SK-N-MC (cell line): ENCODE measurements at regions not wholly inside any gene's neighbourhood (a gene's known extent, or its start where the extent isn't known, plus 50 kb on each side); places are given as distances from the start of the nearest gene placed in this dataset.

Source experiments
- EZH2 ChIP-seq: fragments of 200-600 bp; sonication (generic); IDR thresholded peaks from one replicate; pipeline ENCODE4 v1.6.1; 2017; ENCODE audit warnings: antibody characterized with exemption
- FOXP2 ChIP-seq: optimal IDR thresholded peaks from 2 replicates; pipeline ENCODE3; 2011; ENCODE audit warnings: mild to moderate bottlenecking, moderate library complexity; ENCODE audit not compliant: insufficient read depth; ENCODE audit errors: extremely low read length, control extremely low read depth
- POLR2AphosphoS5 ChIP-seq: IDR thresholded peaks from 2 replicates; pipeline ENCODE4 v1.6.1; 2012; ENCODE audit warnings: mild to moderate bottlenecking, low read depth, low read length, borderline replicate concordance

DNA sequence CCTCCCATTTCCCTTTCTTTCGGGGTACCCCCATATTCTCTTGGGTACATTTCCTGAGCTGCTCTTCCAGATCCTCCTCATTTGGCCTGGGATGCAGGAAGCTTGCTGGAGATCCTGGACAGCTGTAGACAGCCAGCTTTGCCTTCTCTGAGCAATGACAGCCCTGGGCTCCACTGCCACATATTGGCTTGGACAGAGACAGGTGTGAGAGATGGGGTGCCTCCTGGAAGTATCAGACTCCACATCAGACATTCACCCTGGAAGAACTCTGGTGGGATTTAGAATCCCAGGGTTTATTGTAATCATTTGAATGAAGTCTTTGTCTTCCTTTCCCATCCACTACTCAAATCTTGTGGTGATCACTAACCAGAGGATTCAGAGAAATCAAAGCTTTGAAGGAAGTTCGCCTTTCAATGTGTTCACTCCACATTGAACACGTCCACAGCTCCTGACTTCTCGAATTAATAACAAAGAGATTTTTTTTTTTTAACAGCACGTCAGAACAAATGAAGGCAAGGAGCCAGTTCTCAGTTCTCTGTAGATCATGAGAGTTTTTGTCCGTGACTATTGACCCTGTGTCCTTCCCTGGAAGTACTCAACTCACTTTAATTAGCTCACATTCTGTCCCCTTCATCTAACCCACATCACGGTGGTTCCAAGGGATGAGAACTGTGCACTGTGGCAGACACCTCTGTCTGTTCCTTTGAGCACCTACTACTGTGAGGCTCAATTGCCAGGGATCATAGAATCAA, 377.6 kb upstream of the TRIB2 start:
- TF ChIP-seq EZH2, result no peak
- TF ChIP-seq POLR2AphosphoS5, result no peak
- no peak for TF ChIP-seq FOXP2
